Peyer's patch (tissue), 4 donors: ENCODE measurements at regions not wholly inside any gene's neighbourhood (a gene's known extent, or its start where the extent isn't known, plus 50 kb on each side); places are given as distances from the start of the nearest gene placed in this dataset.

Experiments
- CTCF ChIP-seq, 6 experiments: fragments of 450-650 bp in 4 of 6; fragments of 200-600 bp in 2 of 6; sonication (generic) in 1 of 6; IDR thresholded peaks; one replicate each; pipeline ENCODE4 v1.5.1; 2017 to 2019; ENCODE audit warnings: antibody characterized with exemption in 6 of 6, mild to moderate bottlenecking in 3 of 6, moderate library complexity in 1 of 6
- POLR2A ChIP-seq, 2 donors: fragments of 450-650 bp; IDR thresholded peaks; one replicate each; pipeline ENCODE4 v1.5.1; 2017; ENCODE audit warnings: antibody characterized with exemption in 2 of 2, mild to moderate bottlenecking in 2 of 2, moderate library complexity in 2 of 2

GRCh38 chrX:23465985-23466384 lies 131.3 kb downstream of the PTCHD1 start:
- TF ChIP-seq CTCF (IDR thresholded peaks at IDR 0.05) = no peak
- no peak for TF ChIP-seq POLR2A (IDR thresholded peaks at IDR 0.05)
